Osteoblast (primary cell): ENCODE measurements at regions not wholly inside any gene's neighbourhood (a gene's known extent, or its start where the extent isn't known, plus 50 kb on each side); places are given as distances from the start of the nearest gene placed in this dataset.

Source experiments
- DNase-seq: peaks from one replicate; pipeline ENCODE4 v3.0.0; 2011; ENCODE audit warnings: low spot score, mixed read lengths; ENCODE audit not compliant: insufficient read length; ENCODE audit errors: missing footprints
- H2AFZ ChIP-seq: 2 replicates; pipeline ENCODE4 v1.6.0; 2011; ENCODE audit warnings: mild to moderate bottlenecking, low read length
- H3K27ac ChIP-seq: 2 replicates; pipeline ENCODE4 v1.5.1; 2011; ENCODE audit warnings: mild to moderate bottlenecking, low read depth, low read length, moderate library complexity
- H3K27me3 ChIP-seq: 2 replicates; pipeline ENCODE4 v1.6.0; 2012; ENCODE audit warnings: mild to moderate bottlenecking, control low read depth, inconsistent platforms, low read length, moderate library complexity; ENCODE audit not compliant: insufficient read depth
- H3K36me3 ChIP-seq: 2 replicates; pipeline ENCODE4 v1.5.1; 2011; ENCODE audit warnings: mild to moderate bottlenecking, low read length, control low read depth, moderate library complexity; ENCODE audit not compliant: insufficient read depth
- H3K4me1 ChIP-seq: 2 replicates; pipeline ENCODE4 v1.5.1; 2011; ENCODE audit warnings: mild to moderate bottlenecking, low read length, control low read depth, moderate library complexity; ENCODE audit not compliant: insufficient read depth
- H3K4me2 ChIP-seq: 2 replicates; pipeline ENCODE4 v1.6.0; 2011; ENCODE audit warnings: mild to moderate bottlenecking, low read length; ENCODE audit not compliant: insufficient read depth
- H3K4me3 ChIP-seq: fragments of 200-600 bp; sonication (generic); 3 replicates; pipeline ENCODE4 v1.5.1; 2012; ENCODE audit warnings: mild to moderate bottlenecking, low read length, inconsistent platforms; ENCODE audit not compliant: insufficient read depth
- H3K79me2 ChIP-seq: 2 replicates; pipeline ENCODE4 v1.6.0; 2012; ENCODE audit warnings: mild to moderate bottlenecking, low read length, control low read depth, inconsistent platforms; ENCODE audit not compliant: insufficient read depth
- H3K9me3 ChIP-seq: 2 replicates; pipeline ENCODE4 v1.5.1; 2011; ENCODE audit warnings: low read depth, low read length, control low read depth
- H4K20me1 ChIP-seq: 2 replicates; pipeline ENCODE4 v1.6.0; 2012; ENCODE audit warnings: mild to moderate bottlenecking, low read length, control low read depth; ENCODE audit not compliant: insufficient read depth
- TF ChIP-seq, protein P1 (sequence below): IDR thresholded peaks from 2 replicates; pipeline ENCODE4 v1.5.1; 2011; ENCODE audit warnings: mild to moderate bottlenecking, low read depth, low read length, moderate library complexity; ENCODE audit errors: extremely low read depth

DNA sequence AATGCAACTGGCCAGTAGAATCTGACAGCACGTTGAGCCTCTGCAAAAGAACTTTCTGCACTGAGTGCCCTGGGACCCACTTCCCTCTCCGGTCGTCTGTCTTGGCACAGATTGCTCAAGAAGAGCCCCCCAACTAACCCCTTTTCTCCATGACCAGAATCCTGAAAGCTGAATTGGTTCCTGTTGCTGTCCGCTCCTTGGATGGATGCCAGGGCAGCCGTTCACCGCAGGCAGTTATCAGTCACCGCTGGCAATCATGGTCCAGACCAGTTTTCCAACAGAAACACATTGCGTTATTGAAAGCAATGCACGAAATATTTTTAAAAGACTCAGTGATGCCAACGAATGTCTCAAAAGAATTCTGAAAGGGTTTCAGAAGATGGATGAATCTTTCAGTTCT, 733.7 kb upstream of the FRG1 start:
- no peaks in the 10 kb centered on the region for H3K79me2 ChIP-seq
- H3K4me3 ChIP-seq: no peak overlapping the region
- H3K4me1 ChIP-seq: peaks cover 7% of the 10 kb centered on the region
- no peak overlapping the region for H3K27ac ChIP-seq
- TF ChIP-seq, protein P1, sequence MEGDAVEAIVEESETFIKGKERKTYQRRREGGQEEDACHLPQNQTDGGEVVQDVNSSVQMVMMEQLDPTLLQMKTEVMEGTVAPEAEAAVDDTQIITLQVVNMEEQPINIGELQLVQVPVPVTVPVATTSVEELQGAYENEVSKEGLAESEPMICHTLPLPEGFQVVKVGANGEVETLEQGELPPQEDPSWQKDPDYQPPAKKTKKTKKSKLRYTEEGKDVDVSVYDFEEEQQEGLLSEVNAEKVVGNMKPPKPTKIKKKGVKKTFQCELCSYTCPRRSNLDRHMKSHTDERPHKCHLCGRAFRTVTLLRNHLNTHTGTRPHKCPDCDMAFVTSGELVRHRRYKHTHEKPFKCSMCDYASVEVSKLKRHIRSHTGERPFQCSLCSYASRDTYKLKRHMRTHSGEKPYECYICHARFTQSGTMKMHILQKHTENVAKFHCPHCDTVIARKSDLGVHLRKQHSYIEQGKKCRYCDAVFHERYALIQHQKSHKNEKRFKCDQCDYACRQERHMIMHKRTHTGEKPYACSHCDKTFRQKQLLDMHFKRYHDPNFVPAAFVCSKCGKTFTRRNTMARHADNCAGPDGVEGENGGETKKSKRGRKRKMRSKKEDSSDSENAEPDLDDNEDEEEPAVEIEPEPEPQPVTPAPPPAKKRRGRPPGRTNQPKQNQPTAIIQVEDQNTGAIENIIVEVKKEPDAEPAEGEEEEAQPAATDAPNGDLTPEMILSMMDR: no peak
- H3K9me3 ChIP-seq: no peaks in the 10 kb centered on the region
- DNase-seq: no peak
- no peak overlapping the region for H3K4me2 ChIP-seq
- no peak overlapping the region for H2AFZ ChIP-seq
- H3K27me3 ChIP-seq: no peaks in the 10 kb centered on the region
- no peaks in the 10 kb centered on the region for H3K36me3 ChIP-seq
- no peaks in the 10 kb centered on the region for H4K20me1 ChIP-seq

DNA sequence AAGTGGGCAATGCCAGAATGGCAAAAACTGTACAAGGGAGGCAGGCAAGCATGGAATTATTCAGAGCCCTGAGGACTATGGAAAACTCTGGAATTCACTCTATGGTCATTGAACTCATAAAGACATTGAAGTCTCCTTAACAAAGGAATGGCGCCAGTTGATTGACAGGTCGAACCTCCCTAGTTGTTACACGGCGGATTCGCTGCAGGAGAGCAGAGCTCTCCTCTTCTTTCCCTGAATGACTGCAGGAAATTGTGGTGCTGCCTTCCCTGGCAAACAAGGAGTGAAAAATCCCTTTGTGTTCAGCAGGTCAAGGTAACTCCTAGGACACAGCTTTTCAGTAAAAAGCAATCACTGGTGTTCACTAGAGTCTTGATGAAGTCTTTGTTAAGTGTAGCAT, 732.8 kb upstream of the FRG1 start:
- Histone ChIP-seq H3K9me3 (no peaks in the 10 kb centered on the region), H3K4me2 (no peak overlapping the region), H3K27ac (no peak overlapping the region), H3K4me3 (no peak overlapping the region), H3K79me2 (no peaks in the 10 kb centered on the region), H4K20me1 (no peaks in the 10 kb centered on the region), H2AFZ (no peak overlapping the region), H3K27me3 (no peaks in the 10 kb centered on the region), H3K36me3 (no peaks in the 10 kb centered on the region), H3K4me1 (peaks cover 2% of the 10 kb centered on the region)
- no peak for DNase-seq
- TF ChIP-seq, protein P1: no peak

GRCh38 chr4:189215574-189215973, 725.1 kb upstream of the FRG1 start:
- Histone ChIP-seq H3K27me3 (no peaks in the 10 kb centered on the region), H3K4me2 (no peak overlapping the region), H3K27ac (no peak overlapping the region), H4K20me1 (no peaks in the 10 kb centered on the region), H3K9me3 (no peaks in the 10 kb centered on the region), H3K4me3 (no peak overlapping the region), H3K36me3 (no peaks in the 10 kb centered on the region), H3K79me2 (no peaks in the 10 kb centered on the region), H3K4me1 (no peaks in the 10 kb centered on the region), H2AFZ (no peak overlapping the region)
- no peak for DNase-seq
- TF ChIP-seq, protein P1: no peak

DNA sequence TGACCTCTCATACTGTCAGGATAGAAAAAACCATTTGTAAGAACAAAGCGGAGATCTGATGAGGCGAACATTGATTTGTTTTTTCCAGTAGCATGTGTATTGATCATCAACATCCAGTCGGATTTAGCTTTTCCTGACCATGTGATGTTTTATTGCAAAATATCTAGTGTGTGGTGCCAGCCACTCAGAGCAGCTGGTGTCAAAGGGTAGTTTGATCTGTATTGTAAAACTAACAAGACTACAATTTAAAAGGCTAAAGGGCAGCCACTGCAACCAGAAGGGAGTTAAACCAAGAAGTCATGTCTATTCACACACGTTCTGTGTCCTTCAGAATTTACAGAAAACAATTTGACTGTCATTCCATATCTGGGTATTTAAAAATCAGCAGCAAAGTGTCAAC, 719.0 kb upstream of the FRG1 start:
- H3K4me2 ChIP-seq: no peak overlapping the region
- no peaks in the 10 kb centered on the region for H3K79me2 ChIP-seq
- no peak overlapping the region for H3K4me3 ChIP-seq
- no peaks in the 10 kb centered on the region for H4K20me1 ChIP-seq
- no peak for DNase-seq
- TF ChIP-seq, protein P1: no peak
- H3K9me3 ChIP-seq: no peaks in the 10 kb centered on the region
- H3K4me1 ChIP-seq: no peaks in the 10 kb centered on the region
- H3K27me3 ChIP-seq: no peaks in the 10 kb centered on the region
- H3K27ac ChIP-seq: no peak overlapping the region
- no peaks in the 10 kb centered on the region for H3K36me3 ChIP-seq
- no peak overlapping the region for H2AFZ ChIP-seq
